DND-41 (cell line): ENCODE measurements at regions not wholly inside any gene's neighbourhood (a gene's known extent, or its start where the extent isn't known, plus 50 kb on each side); places are given as distances from the start of the nearest gene placed in this dataset.
"Not testable (repeated sequence)": the region's sequence is repeated elsewhere in the genome, so short reads cannot be mapped to it uniquely, and the experiment has no call there.

Experiments used
- ATAC-seq: fragments of 200-7000 bp; cut with Tn5 transposase; 3 replicates; pipeline ENCODE4 v1.9.1; 2021; ENCODE audit warnings: low read depth; ENCODE audit not compliant: insufficient read depth
- DNase-seq: peaks from one replicate; pipeline ENCODE4 v3.0.0-alpha.2; 2020
- H2AFZ ChIP-seq: 2 replicates; pipeline ENCODE4 v1.6.0; 2012; ENCODE audit warnings: low read depth, low read length
- H3K27ac ChIP-seq: 2 replicates; pipeline ENCODE4 v1.5.1; 2012; ENCODE audit warnings: low read length, inconsistent platforms
- H3K27me3 ChIP-seq: fragments of 200-600 bp; sonication (generic); 2 replicates; pipeline ENCODE4 v1.6.0; 2012; ENCODE audit warnings: low read length, mild to moderate bottlenecking, inconsistent platforms; ENCODE audit not compliant: insufficient read depth, poor library complexity
- H3K36me3 ChIP-seq: 2 replicates; pipeline ENCODE4 v1.5.1; 2012; ENCODE audit warnings: low read length, inconsistent platforms; ENCODE audit not compliant: insufficient read depth
- H3K4me1 ChIP-seq: 2 replicates; pipeline ENCODE4 v1.5.1; 2012; ENCODE audit warnings: mild to moderate bottlenecking, low read length; ENCODE audit not compliant: insufficient read depth
- H3K4me2 ChIP-seq: 2 replicates; pipeline ENCODE4 v1.6.0; 2012; ENCODE audit warnings: mild to moderate bottlenecking, moderate library complexity, low read length, inconsistent platforms; ENCODE audit not compliant: insufficient read depth
- H3K4me3 ChIP-seq, 2 experiments: fragments of 200-600 bp in 1 of 2; shearing (Covaris generic) in 1 of 2; 2 replicates each; pipeline ENCODE4 v1.5.1; 2012 to 2016; ENCODE audit warnings: inconsistent platforms in 2 of 2, low read length in 2 of 2, mild to moderate bottlenecking in 2 of 2, low read depth in 1 of 2, moderate library complexity in 1 of 2
- H3K79me2 ChIP-seq: 2 replicates; pipeline ENCODE4 v1.6.0; 2012; ENCODE audit warnings: low read length, inconsistent platforms; ENCODE audit not compliant: insufficient read depth
- H3K9ac ChIP-seq: 2 replicates; pipeline ENCODE4 v1.6.0; 2012; ENCODE audit warnings: low read depth, mild to moderate bottlenecking, inconsistent platforms, low read length, moderate library complexity
- H3K9me3 ChIP-seq: 2 replicates; pipeline ENCODE4 v1.5.1; 2012; ENCODE audit warnings: low read length, moderate library complexity, mild to moderate bottlenecking, inconsistent platforms; ENCODE audit not compliant: insufficient read depth, severe bottlenecking
- H4K20me1 ChIP-seq: 2 replicates; pipeline ENCODE4 v1.6.0; 2012; ENCODE audit warnings: low read length; ENCODE audit not compliant: insufficient read depth
- CTCF ChIP-seq: IDR thresholded peaks from 2 replicates; pipeline ENCODE4 v1.5.1; 2012; ENCODE audit warnings: borderline replicate concordance, low read length, moderate library complexity, mild to moderate bottlenecking; ENCODE audit not compliant: poor library complexity, severe bottlenecking; ENCODE audit errors: extremely low read depth
- EZH2 ChIP-seq: IDR thresholded peaks from 3 replicates; pipeline ENCODE4 v1.6.1; 2012; ENCODE audit warnings: borderline replicate concordance, low read depth, mild to moderate bottlenecking, moderate library complexity, low read length, inconsistent platforms; ENCODE audit not compliant: severe bottlenecking

- 0 out of 2 replicates have a peak, but pooled peaks cover 6% of the 10 kb centered on the region for H3K4me1 ChIP-seq
- no peak overlapping the region for H3K27ac ChIP-seq
- DNase-seq (no peak), ATAC-seq (no peak)
- H3K9me3 ChIP-seq = no peaks in the 10 kb centered on the region
- H3K27me3 ChIP-seq = peaks cover 28% of the 10 kb centered on the region
- H3K4me2 ChIP-seq = no peak overlapping the region
- H4K20me1 ChIP-seq = no peaks in the 10 kb centered on the region
- H3K4me3 ChIP-seq = no peak overlapping the region
- no peak overlapping the region for H3K9ac ChIP-seq
- H2AFZ ChIP-seq = no peak overlapping the region
- no peaks in the 10 kb centered on the region for H3K36me3 ChIP-seq
- no peak for TF ChIP-seq EZH2
- no peak for TF ChIP-seq CTCF
- H3K79me2 ChIP-seq = no peaks in the 10 kb centered on the region
Measured at GRCh38 chr22:48622891-48623545, 1204.7 kb downstream of the BRD1 start.

GRCh38 chr22:48621085-48621484 lies 1206.6 kb downstream of the BRD1 start:
- Histone ChIP-seq H3K9me3 (no peaks in the 10 kb centered on the region), H3K4me1 (no peaks in the 10 kb centered on the region)

GRCh38 chr22:48620460-48620859 lies 1207.2 kb downstream of the BRD1 start:
- not testable (repeated sequence) for H3K4me3 ChIP-seq, H3K27me3 ChIP-seq

More at GRCh38 chr22:48621085-48621484, 1206.6 kb downstream of the BRD1 start:
- Histone ChIP-seq H4K20me1 (peaks cover 8% of the 10 kb centered on the region; the same call in 1 of the 2 replicates), H3K79me2 (no peaks in the 10 kb centered on the region), H3K27me3 (peaks cover 10% of the 10 kb centered on the region), H3K4me3 (no peak overlapping the region), H3K4me2 (no peak overlapping the region), H3K27ac (no peak overlapping the region), H2AFZ (no peak overlapping the region), H3K36me3 (no peaks in the 10 kb centered on the region), H3K9ac (no peak overlapping the region)
- DNase-seq (no peak), ATAC-seq (no peak)
- TF ChIP-seq CTCF (no peak), EZH2 (no peak)

GRCh38 chr22:48619721-48620120 lies 1208.0 kb downstream of the BRD1 start:
- Histone ChIP-seq H4K20me1 (peaks cover 8% of the 10 kb centered on the region; the same call in 1 of the 2 replicates), H3K4me2 (no peak overlapping the region), H3K9ac (no peak overlapping the region), H3K4me3 (no peak overlapping the region), H3K27ac (no peak overlapping the region), H3K4me1 (no peaks in the 10 kb centered on the region), H2AFZ (no peak overlapping the region), H3K36me3 (no peaks in the 10 kb centered on the region), H3K27me3 (no peaks in the 10 kb centered on the region), H3K79me2 (no peaks in the 10 kb centered on the region), H3K9me3 (no peaks in the 10 kb centered on the region)
- no peak for DNase-seq
- TF ChIP-seq CTCF = no peak
- no peak for TF ChIP-seq EZH2
- no peak for ATAC-seq

More at GRCh38 chr22:48620460-48620859, 1207.2 kb downstream of the BRD1 start:
- DNase-seq, H3K9ac ChIP-seq, ATAC-seq, H3K4me1 ChIP-seq, H3K79me2 ChIP-seq, H3K9me3 ChIP-seq, H4K20me1 ChIP-seq, H3K27ac ChIP-seq, H2AFZ ChIP-seq, H3K4me2 ChIP-seq, H3K36me3 ChIP-seq: not testable (repeated sequence)
